GM21825 (cell line): ENCODE measurements at regions not wholly inside any gene's neighbourhood (a gene's known extent, or its start where the extent isn't known, plus 50 kb on each side); places are given as distances from the start of the nearest gene placed in this dataset.

ENCODE experiments used
- ATAC-seq: cut with Tn5 transposase; IDR thresholded peaks from one replicate; pipeline ENCODE4 v1.9.1; 2021; ENCODE audit warnings: mild to moderate bottlenecking, moderate library complexity; ENCODE audit not compliant: unreplicated experiment

- ATAC-seq = no peak
These were observed 524.3 kb downstream of the RASEF start for GRCh38 chr9:82538634-82539033.

- no peak for ATAC-seq
These were observed 523.8 kb downstream of the RASEF start for GRCh38 chr9:82539146-82539545.

DNA sequence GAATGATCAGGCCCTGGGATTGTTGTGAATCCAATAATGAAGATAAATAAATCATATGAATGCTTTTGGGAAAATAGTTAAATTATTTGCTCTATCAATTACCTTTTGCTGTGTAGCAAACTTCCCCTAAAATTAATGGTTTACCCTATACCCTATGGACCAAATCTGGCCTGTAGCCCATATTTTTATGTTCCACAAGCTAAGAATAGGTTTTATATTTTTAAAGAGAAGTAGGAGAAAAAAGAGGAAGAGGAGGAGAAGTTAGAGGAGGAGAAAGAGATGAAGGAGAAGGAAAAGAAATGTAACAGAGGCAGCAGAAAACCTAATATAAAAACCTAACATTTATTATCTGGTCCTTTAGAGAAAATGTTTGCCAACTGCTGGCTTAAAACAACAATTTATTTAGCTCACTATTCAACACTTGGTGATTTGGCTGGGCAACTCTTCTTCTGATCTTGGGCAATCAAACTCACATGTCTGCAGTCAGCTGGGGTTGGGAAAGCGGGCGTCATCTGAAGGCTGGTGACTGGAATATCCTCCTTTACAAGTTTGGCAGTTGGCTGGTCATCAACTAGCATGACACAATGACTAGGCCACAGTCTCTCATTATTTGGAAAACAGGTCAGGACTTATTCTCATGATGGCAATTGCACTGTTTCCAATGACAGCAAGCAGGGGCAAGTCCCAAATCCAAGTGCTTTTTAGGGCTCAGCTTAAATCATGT lies 522.9 kb downstream of the RASEF start:
- no peak for ATAC-seq

- ATAC-seq = no peak
These were observed 519.2 kb downstream of the RASEF start for GRCh38 chr9:82543726-82544125.

DNA sequence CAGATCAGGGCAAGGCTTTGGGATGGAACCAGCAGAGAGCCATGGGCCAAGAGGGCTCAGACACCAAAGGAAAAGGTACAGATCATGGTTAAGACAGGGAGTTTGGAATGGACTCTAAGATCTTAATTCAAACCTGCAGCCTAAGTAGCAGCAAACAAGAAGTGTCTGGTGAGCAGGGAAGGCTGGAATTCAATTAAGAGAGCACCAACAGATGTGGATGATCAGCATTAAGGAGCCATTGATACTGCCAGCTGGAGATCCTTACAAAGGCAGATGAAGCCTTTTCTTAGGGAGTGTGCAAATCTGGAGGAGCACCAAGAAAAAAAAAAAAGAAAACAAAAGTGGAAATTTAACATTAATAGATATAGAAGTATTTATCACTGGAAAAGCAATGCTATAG lies 516.8 kb downstream of the RASEF start:
- ATAC-seq = no peak

DNA sequence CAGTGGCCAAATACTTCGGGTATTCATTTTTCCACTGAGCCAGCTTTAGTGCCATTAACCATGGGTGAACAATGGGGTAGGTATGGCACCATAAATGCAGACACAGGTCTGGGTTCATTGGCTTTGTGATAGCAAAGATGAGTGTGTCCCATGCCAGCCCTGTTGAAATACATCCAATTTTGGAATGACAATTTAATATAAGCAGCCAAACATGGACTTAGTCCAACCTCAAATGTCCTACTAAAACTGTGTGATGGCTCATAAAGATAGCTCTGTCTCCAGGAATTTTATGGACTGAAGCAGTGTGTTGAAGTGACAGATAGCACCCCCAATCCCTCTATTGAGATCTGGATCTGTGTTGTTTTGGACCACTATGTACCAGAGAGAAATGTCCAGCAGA lies 514.9 kb downstream of the RASEF start:
- ATAC-seq = no peak

- no peak for ATAC-seq
These were observed 513.6 kb downstream of the RASEF start for GRCh38 chr9:82549174-82549821.

- ATAC-seq = no peak
These were observed 510.2 kb downstream of the RASEF start for GRCh38 chr9:82552784-82553183.

DNA sequence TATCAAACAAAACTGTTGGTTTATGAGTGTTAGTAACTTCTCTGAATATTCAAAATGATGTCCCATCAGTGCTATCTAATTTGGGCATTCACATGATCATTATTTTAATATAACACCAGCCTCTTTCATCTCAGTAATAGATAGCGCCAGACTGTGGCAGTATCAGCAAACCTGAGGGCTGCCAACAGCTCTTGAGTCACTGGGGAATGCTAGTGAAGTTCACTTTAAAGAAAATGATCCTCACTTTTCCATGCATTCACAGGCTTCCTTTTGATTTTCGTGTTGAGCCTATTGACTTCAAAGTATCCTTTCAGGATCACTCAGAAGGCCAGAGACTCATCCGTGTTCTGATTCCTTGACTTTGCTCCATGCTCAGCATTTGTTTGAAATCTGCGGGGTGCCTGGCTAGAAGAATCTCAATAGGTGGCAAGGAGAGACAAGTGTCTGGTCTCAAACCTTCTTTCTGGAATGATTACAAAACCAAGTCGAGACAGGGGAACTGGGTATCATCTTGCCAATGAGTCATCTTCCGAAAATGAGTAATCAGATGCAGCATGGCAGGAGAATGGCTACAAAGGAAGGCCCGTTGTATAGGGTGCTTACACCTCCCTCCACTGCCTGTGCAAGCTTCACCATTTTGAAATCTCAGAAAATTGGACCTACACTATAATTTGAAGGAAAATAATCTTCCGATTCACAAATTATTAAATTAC lies 509.1 kb downstream of the RASEF start:
- no peak for ATAC-seq

- no peak for ATAC-seq
These were observed 508.6 kb downstream of the RASEF start for GRCh38 chr9:82554381-82554780.

- ATAC-seq = no peak
These were observed 507.9 kb downstream of the RASEF start for GRCh38 chr9:82555031-82555430.

DNA sequence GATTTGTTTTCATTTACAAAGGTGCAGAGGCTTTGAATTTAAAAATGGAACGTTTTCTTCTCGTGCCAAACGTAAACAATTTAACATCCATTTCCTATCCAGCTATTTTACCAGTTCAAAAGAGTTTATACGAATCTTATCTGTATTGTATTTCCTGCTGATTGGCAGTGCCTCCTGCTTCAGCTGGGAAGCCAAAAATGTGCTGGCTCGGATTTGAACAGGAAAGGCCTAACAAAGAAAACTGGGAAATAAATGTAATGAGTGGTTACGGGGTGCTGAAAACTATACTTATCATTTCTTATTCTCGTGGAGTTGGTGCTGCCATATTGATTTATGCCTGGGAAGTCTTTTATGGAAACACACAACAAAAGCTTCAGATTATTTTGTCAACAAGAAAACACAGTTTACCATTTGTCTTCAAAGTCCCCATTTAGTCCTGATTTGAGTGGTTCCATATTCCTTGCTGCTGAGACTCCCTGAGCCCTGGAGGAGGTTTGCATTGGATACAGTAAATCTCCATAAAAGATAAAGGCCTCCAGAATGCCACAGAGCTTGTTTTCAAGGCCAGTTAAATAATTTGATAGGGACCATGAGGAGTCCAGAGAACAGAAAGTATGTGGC lies 507.4 kb downstream of the RASEF start:
- no peak for ATAC-seq

- ATAC-seq = no peak
These were observed 504.6 kb downstream of the RASEF start for GRCh38 chr9:82558346-82558745.

GRCh38 chr9:82558855-82559630 lies 503.9 kb downstream of the RASEF start:
- ATAC-seq = no peak

DNA sequence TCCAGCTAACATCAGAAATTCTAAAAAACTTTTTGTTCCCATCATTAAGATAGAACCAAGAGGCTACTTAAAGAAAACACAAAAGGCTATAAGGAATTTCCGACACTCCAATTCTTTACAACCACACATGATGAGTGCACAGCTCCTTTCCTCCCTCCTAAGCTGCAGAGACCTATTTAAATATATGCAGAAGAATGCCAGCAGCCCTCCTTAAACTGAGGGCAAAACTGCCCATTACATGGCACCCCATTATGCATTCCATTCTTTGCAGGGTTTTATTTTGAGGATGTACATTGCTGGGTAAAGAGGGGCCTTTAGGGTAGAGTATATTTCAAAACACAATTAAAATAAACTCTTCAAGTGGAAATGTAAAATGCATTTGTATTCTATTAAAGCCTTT lies 502.9 kb downstream of the RASEF start:
- no peak for ATAC-seq

- no peak for ATAC-seq
These were observed 502.5 kb downstream of the RASEF start for GRCh38 chr9:82560457-82560904.

GRCh38 chr9:82563094-82563493 lies 499.8 kb downstream of the RASEF start:
- ATAC-seq = no peak

DNA sequence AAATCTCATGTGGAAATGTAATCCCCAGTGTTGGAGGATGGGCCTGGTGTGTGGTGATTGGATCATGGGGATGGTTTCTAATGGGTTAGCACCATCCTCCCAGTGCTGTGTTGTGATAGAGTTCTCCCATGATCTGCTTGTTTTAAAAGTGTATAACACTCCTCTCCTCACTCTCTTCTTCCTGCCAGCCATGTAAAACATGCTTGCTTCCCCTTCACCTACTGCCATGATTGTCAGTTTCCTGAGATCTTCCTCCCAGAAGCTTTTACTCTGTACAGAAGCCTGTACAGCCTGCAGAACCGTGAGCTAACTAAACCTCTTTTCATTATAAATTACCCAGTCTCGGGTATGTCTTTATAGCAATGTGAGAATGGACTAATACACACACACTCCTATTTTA lies 499.1 kb downstream of the RASEF start:
- no peak for ATAC-seq

- ATAC-seq = no peak
These were observed 497.6 kb downstream of the RASEF start for GRCh38 chr9:82565188-82565969.

DNA sequence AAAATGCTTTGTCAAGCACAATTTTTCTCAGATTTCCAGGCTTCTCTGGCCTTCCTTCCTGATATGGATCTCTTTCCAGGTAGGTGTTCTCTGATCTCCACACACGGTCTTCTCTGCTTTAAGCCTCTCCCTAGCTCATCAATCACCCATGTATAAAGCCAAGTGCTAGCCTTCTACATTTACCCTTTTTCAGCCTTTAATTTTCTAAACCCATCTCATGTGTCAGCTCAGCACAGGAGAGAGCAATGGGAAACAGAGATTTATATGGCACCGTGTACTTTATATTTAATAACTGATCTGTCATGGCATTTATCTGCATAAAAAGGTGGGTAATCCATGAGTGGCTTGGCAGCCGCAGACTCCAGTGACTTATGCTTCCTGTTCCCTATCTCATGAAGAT lies 495.0 kb downstream of the RASEF start:
- no peak for ATAC-seq
